SK-N-SH (cell line): ENCODE measurements at regions not wholly inside any gene's neighbourhood (a gene's known extent, or its start where the extent isn't known, plus 50 kb on each side); places are given as distances from the start of the nearest gene placed in this dataset.

ENCODE experiments used
- CTCF ChIP-seq: fragments of 200-600 bp; sonication (generic); IDR thresholded peaks from 2 replicates; pipeline ENCODE4 v1.6.1; 2017; ENCODE audit warnings: antibody characterized with exemption, mild to moderate bottlenecking, moderate library complexity
- EP300 ChIP-seq, 2 experiments: IDR thresholded peaks; 2 replicates each; pipeline versions ENCODE4 v1.4.0 to v1.6.1; 2012; ENCODE audit warnings: borderline replicate concordance in 1 of 2, low read depth in 1 of 2, low read length in 1 of 2
- EZH2phosphoT487 ChIP-seq: fragments of 200-600 bp; sonication (generic); IDR thresholded peaks from 2 replicates; pipeline ENCODE4 v1.6.1; 2017; ENCODE audit warnings: low read depth, mixed run types, mild to moderate bottlenecking, antibody characterized with exemption, moderate library complexity, borderline replicate concordance
- MXI1 ChIP-seq: IDR thresholded peaks from 2 replicates; pipeline ENCODE4 v1.6.1; 2012; ENCODE audit warnings: mild to moderate bottlenecking, low read depth, low read length, improper control_type of control experiment
- POLR2AphosphoS5 ChIP-seq: IDR thresholded peaks from 2 replicates; pipeline ENCODE4 v1.6.1; 2012; ENCODE audit warnings: low read depth, low read length
- REST ChIP-seq: IDR thresholded peaks from 2 replicates; pipeline ENCODE4 v1.6.1; 2012; ENCODE audit warnings: mild to moderate bottlenecking, low read depth, low read length, moderate library complexity
- YY1 ChIP-seq: IDR thresholded peaks from 2 replicates; pipeline ENCODE4 v1.4.0; 2012; ENCODE audit warnings: low read depth, mild to moderate bottlenecking
- ZBTB33 ChIP-seq: IDR thresholded peaks from 2 replicates; pipeline ENCODE4 v1.4.0; 2012; ENCODE audit warnings: low read depth, borderline replicate concordance

GRCh38 chr5:125536095-125536494 lies 789.7 kb upstream of the ZNF608 start:
- TF ChIP-seq YY1 (no peak), EP300 (IDR thresholded peaks at IDR 0.05; ENCODE audit: borderline replicate concordance in 1 of 2, low read depth in 1 of 2, low read length in 1 of 2) (no peak), EZH2phosphoT487 (no peak), CTCF (no peak), MXI1 (no peak), ZBTB33 (no peak), REST (no peak), POLR2AphosphoS5 (no peak)
